Transverse colon (tissue), 4 donors: ENCODE measurements at regions not wholly inside any gene's neighbourhood (a gene's known extent, or its start where the extent isn't known, plus 50 kb on each side); places are given as distances from the start of the nearest gene placed in this dataset.

ENCODE experiments used
- DNase-seq: peaks from one replicate; pipeline ENCODE4 v3.0.0-alpha.2; 2019
- H3K27ac ChIP-seq, 4 donors: fragments of 200-600 bp; sonication (generic); 2 replicates each; pipeline ENCODE4 v1.5.1; 2016 to 2018; ENCODE audit warnings: inconsistent platforms in 4 of 4
- H3K27me3 ChIP-seq: fragments of 200-600 bp; sonication (generic); 2 replicates; pipeline ENCODE4 v1.5.1; 2017; ENCODE audit warnings: inconsistent platforms
- H3K36me3 ChIP-seq, 4 donors: fragments of 200-600 bp; sonication (generic); 2 replicates each; pipeline ENCODE4 v1.5.1; 2017 to 2019; ENCODE audit warnings: inconsistent platforms in 4 of 4
- H3K4me1 ChIP-seq, 4 donors: fragments of 200-600 bp; sonication (generic); 2 replicates each; pipeline ENCODE4 v1.5.1; 2017 to 2020; ENCODE audit warnings: inconsistent platforms in 4 of 4
- H3K4me3 ChIP-seq, 4 donors: fragments of 200-600 bp; sonication (generic); 1 replicate in 1 of 4; 2 replicates in 3 of 4; pipeline versions ENCODE4 v1.5.1 to v1.6.1; 2017 to 2019; ENCODE audit warnings: inconsistent platforms in 4 of 4
- H3K9me3 ChIP-seq, 2 donors: fragments of 200-600 bp; sonication (generic); 2 replicates each; pipeline ENCODE4 v1.5.1; 2017 to 2019; ENCODE audit warnings: inconsistent platforms in 2 of 2
- CTCF ChIP-seq, 5 experiments: fragments of 200-600 bp in 3 of 5; fragments of 450-650 bp in 2 of 5; sonication (generic) in 3 of 5; IDR thresholded peaks; 1 replicate in 2 of 5; 2 replicates in 3 of 5; pipeline ENCODE4 v1.5.1; 2016 to 2017; ENCODE audit warnings: antibody characterized with exemption in 5 of 5, inconsistent platforms in 3 of 5, mild to moderate bottlenecking in 2 of 5, moderate library complexity in 1 of 5
- EP300 ChIP-seq: sonication (generic); formaldehyde crosslinking; IDR thresholded peaks from one replicate; pipeline ENCODE4 v1.6.1; 2017; ENCODE audit warnings: antibody characterized with exemption, low read depth
- POLR2A ChIP-seq: fragments of 450-650 bp; IDR thresholded peaks from one replicate; pipeline ENCODE4 v1.6.1; 2016; ENCODE audit warnings: antibody characterized with exemption, mild to moderate bottlenecking, moderate library complexity
- POLR2AphosphoS5 ChIP-seq, 3 donors: sonication (generic); formaldehyde crosslinking; IDR thresholded peaks; one replicate each; pipeline ENCODE4 v1.6.1; 2016; ENCODE audit warnings: antibody characterized with exemption in 3 of 3
- WGBS, 2 donors: methylation state at CpG; one replicate each; pipeline ENCODE4 v1.1.5; 2018; ENCODE audit warnings: low coverage in 1 of 2; 5-methylcytosine and 5-hydroxymethylcytosine counted together
- in situ Hi-C, 4 donors: fragments of 200-750 bp; cut with MboI; loops; one replicate each; pipeline versions ENCODE4 v1.15.0 to v1.15.1; 2017; ENCODE audit warnings: low sequenced_read_pairs in 3 of 4, low pct_ligation_motif_present in 1 of 4, low pct_unique_long_range_greater_than_20kb in 1 of 4
- intact Hi-C: fragments of 100-400 bp; cut with DNase I; formaldehyde crosslinking; loops from one replicate; pipeline ENCODE4 v1.15.1; 2023; ENCODE audit warnings: low total_unique reads

- intact Hi-C loops: no loop called here
- Histone ChIP-seq H3K27me3 (no peaks in the 10 kb centered on the region), H3K9me3 (no peaks in the 10 kb centered on the region), H3K36me3 (no peaks in the 10 kb centered on the region), H3K27ac (no peak overlapping the region), H3K4me1 (no peaks in the 10 kb centered on the region), H3K4me3 (no peak overlapping the region)
- WGBS, 2 donors: 81 to 94% methylated on average over 3 of the region's 3 CpGs
- no peak for DNase-seq
- in situ Hi-C loops: no loop called here
- TF ChIP-seq POLR2A: no peak
- no peak for TF ChIP-seq EP300
- no peak for TF ChIP-seq POLR2AphosphoS5 (IDR thresholded peaks at IDR 0.05)
- TF ChIP-seq CTCF (IDR thresholded peaks at IDR 0.05): no peak
These were observed 190.3 kb upstream of the PFN2 start for GRCh38 chr3:150161011-150161410.

DNA sequence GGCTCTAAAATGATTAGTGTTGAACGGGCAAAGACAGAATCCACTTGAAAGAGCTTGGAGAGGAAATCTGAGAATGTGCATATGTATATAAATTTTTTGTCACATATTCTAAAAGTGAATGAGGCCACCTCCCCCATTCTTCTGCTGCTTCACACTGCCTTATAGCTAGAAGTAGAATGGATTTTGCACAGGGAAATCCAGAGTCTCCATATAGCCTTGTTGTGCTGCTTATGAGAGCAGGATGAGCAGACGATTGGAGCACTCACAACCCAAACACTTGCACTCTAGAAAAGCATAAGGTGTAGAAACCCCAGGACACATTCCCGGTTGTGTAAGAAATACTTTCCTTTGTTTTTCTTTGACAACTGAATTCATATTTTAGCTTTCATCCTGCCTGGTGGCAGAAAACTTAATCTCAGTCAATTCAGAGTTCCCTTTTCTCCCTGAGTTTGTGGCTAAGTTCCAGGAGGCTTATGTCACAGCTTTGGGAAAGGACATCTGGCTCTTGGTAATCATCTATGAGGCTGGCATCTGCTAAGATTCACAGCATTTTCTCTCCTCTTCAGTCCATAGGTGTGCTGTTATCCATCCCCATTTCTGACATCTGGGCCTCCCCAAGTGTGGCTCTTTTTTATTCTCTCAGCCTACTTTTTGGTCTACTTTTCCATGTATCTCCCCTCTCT is 188.4 kb upstream of the PFN2 start:
- DNase-seq: no peak
- in situ Hi-C loops: no loop called here
- Histone ChIP-seq H3K4me3 (no peak overlapping the region), H3K9me3 (no peaks in the 10 kb centered on the region), H3K4me1 (no peaks in the 10 kb centered on the region), H3K27ac (no peak overlapping the region), H3K27me3 (no peaks in the 10 kb centered on the region), H3K36me3 (no peaks in the 10 kb centered on the region)
- TF ChIP-seq POLR2A: no peak
- TF ChIP-seq CTCF (IDR thresholded peaks at IDR 0.05): no peak
- TF ChIP-seq POLR2AphosphoS5 (IDR thresholded peaks at IDR 0.05): no peak
- TF ChIP-seq EP300: no peak
- WGBS, 2 donors: 68 to 92% methylated on average over 3 of the region's 3 CpGs
- intact Hi-C loops: no loop called here

DNA sequence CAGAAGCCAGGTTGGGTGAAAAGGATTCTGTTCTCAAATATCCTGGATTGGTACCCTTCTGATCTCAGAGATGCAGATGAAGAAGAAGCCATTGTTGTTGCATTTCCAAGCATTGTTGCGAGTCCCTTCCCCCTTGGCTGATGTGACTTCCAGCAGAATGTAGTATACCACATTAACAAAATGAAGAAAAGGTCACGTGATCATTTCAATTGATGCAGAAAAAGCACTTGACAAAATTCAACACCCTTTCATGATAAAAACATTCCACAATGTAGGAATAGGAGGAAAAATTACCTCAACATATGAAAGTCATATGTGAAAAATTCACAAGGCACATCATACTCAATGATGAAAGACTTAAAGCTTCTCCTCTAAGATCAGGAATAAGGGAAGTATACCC is 181.9 kb upstream of the PFN2 start:
- Histone ChIP-seq H3K4me3 (no peak overlapping the region), H3K27me3 (no peaks in the 10 kb centered on the region), H3K36me3 (no peaks in the 10 kb centered on the region), H3K9me3 (no peaks in the 10 kb centered on the region), H3K27ac (no peak overlapping the region), H3K4me1 (peaks cover 0 to 6% (median 2%) of the 10 kb centered on the region in 4 donors)
- DNase-seq: no peak
- no peak for TF ChIP-seq POLR2AphosphoS5 (IDR thresholded peaks at IDR 0.05)
- no peak for TF ChIP-seq CTCF (IDR thresholded peaks at IDR 0.05)
- no peak for TF ChIP-seq EP300
- no peak for TF ChIP-seq POLR2A
- in situ Hi-C loops: no loop called here
- 82 to 89% methylated on average over 1 to 2 of the region's 2 CpGs for WGBS, 2 donors
- intact Hi-C loops: no loop called here

- no peak for DNase-seq
- no peak overlapping the region for H3K27ac ChIP-seq
- intact Hi-C loops: no loop called here
- in situ Hi-C loops: no loop called here
- H3K4me3 ChIP-seq: no peak overlapping the region
- peaks cover 0 to 9% (median 5%) of the 10 kb centered on the region in 4 donors for H3K4me1 ChIP-seq
- no peaks in the 10 kb centered on the region for H3K9me3 ChIP-seq
- H3K36me3 ChIP-seq: no peaks in the 10 kb centered on the region
- TF ChIP-seq CTCF (IDR thresholded peaks at IDR 0.05) (no peak), POLR2A (no peak), POLR2AphosphoS5 (IDR thresholded peaks at IDR 0.05) (no peak), EP300 (no peak)
- 79 to 100% methylated on average over 2 to 5 of the region's 5 CpGs for WGBS, 2 donors
- no peaks in the 10 kb centered on the region for H3K27me3 ChIP-seq
These were observed 179.9 kb upstream of the PFN2 start for GRCh38 chr3:150150633-150151032.
